Gastroesophageal sphincter (tissue), 3 donors: ENCODE measurements at regions not wholly inside any gene's neighbourhood (a gene's known extent, or its start where the extent isn't known, plus 50 kb on each side); places are given as distances from the start of the nearest gene placed in this dataset.

Experiments
- CTCF ChIP-seq, 4 experiments: fragments of 200-600 bp in 2 of 4; fragments of 450-650 bp in 2 of 4; sonication (generic) in 1 of 4; IDR thresholded peaks; one replicate each; pipeline ENCODE4 v1.5.1; 2017 to 2019; ENCODE audit warnings: antibody characterized with exemption in 4 of 4, mild to moderate bottlenecking in 2 of 4, moderate library complexity in 2 of 4
- POLR2A ChIP-seq, 2 donors: fragments of 450-650 bp; IDR thresholded peaks; one replicate each; pipeline ENCODE4 v1.6.1; 2017; ENCODE audit warnings: antibody characterized with exemption in 2 of 2, mild to moderate bottlenecking in 2 of 2, moderate library complexity in 1 of 2
- POLR2AphosphoS5 ChIP-seq: sonication (generic); formaldehyde crosslinking; IDR thresholded peaks from one replicate; pipeline ENCODE4 v1.6.1; 2017; ENCODE audit warnings: antibody characterized with exemption

DNA sequence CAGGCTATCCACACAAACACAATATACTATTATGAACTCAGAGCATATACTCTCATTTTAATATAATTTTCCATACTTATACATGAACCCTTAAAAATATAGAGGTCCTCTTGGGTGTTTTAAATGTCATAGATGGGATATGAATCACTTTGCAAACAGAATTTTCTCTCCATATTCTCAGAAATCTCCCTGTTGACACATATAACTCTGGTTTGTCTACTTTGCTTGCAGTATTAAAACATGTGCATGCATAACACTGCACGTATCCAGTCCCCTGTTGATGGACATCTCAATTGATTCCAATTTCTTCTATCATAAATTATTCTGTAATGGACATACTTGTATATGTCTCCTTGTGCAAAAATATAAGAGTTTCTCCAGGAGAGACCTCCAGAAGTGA is 417.5 kb upstream of the TBX3 start:
- TF ChIP-seq CTCF (IDR thresholded peaks at IDR 0.05), result no peak
- TF ChIP-seq POLR2A (IDR thresholded peaks at IDR 0.05), result no peak
- TF ChIP-seq POLR2AphosphoS5, result no peak
